ENCODE measurements at regions not wholly inside any gene's neighbourhood (a gene's known extent, or its start where the extent isn't known, plus 50 kb on each side); places are given as distances from the start of the nearest gene placed in this dataset.

GRCh38 chr13:56335775-56336174 is 804.9 kb upstream of the PRR20A start:
- no peak for TF ChIP-seq POLR2AphosphoS5 (IDR thresholded peaks at IDR 0.05; ENCODE audit: insufficient read depth, low read depth, low read length)
- TF ChIP-seq CTCF (IDR thresholded peaks at IDR 0.05; ENCODE audit: extremely low read depth in 1 of 2, insufficient read depth in 1 of 2, low read depth in 1 of 2, low read length in 2 of 2) = no peak
- TF ChIP-seq POLR2A (IDR thresholded peaks at IDR 0.05; ENCODE audit: low read depth, low read length) = no peak
- no peak for TF ChIP-seq JUN (IDR thresholded peaks at IDR 0.05; ENCODE audit: borderline replicate concordance, insufficient read depth, insufficient read length, low read depth)
- TF ChIP-seq EZH2 (IDR thresholded peaks at IDR 0.05; ENCODE audit: borderline replicate concordance, low read depth, low read length, severe bottlenecking) = no peak
- no peak for TF ChIP-seq FOS (IDR thresholded peaks at IDR 0.05; ENCODE audit: borderline replicate concordance, insufficient read depth, low read length)
